ENCODE measurements at regions not wholly inside any gene's neighbourhood (a gene's known extent, or its start where the extent isn't known, plus 50 kb on each side); places are given as distances from the start of the nearest gene placed in this dataset.

DNA sequence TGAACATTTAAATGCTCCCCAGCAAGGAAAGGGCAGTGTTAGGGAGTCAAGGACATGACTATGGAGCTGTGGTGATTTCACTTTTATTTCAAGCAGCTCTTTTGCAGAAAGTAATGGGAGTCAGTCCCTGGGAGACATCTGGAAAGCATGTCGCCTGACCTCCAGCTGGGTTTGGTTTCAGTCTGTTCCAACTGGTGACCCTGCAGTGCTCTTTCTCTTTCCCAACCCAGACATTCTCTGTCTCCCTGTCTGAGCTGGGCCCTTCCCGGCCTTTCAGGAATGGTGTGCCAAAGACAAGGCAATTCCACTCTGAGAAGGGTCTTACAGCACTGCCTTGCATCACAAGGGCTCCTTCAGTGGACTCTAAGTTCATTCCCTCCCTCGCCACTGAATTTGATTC, 323.2 kb downstream of the OSR1 start:
- no peak for DNase-seq
- Mint-ChIP-seq H3K27me3 (ENCODE audit: insufficient read depth) (no peaks in the 10 kb centered on the region), H3K36me3 (ENCODE audit: low read depth) (no peaks in the 10 kb centered on the region), H3K9me3 (no peaks in the 10 kb centered on the region), H3K4me1 (ENCODE audit: low read depth) (peaks cover 77% of the 10 kb centered on the region), H3K27ac (no peak overlapping the region), H3K4me3 (no peak overlapping the region)
- TF ChIP-seq, protein P1, sequence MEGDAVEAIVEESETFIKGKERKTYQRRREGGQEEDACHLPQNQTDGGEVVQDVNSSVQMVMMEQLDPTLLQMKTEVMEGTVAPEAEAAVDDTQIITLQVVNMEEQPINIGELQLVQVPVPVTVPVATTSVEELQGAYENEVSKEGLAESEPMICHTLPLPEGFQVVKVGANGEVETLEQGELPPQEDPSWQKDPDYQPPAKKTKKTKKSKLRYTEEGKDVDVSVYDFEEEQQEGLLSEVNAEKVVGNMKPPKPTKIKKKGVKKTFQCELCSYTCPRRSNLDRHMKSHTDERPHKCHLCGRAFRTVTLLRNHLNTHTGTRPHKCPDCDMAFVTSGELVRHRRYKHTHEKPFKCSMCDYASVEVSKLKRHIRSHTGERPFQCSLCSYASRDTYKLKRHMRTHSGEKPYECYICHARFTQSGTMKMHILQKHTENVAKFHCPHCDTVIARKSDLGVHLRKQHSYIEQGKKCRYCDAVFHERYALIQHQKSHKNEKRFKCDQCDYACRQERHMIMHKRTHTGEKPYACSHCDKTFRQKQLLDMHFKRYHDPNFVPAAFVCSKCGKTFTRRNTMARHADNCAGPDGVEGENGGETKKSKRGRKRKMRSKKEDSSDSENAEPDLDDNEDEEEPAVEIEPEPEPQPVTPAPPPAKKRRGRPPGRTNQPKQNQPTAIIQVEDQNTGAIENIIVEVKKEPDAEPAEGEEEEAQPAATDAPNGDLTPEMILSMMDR (IDR thresholded peaks at IDR 0.05): no peak

DNA sequence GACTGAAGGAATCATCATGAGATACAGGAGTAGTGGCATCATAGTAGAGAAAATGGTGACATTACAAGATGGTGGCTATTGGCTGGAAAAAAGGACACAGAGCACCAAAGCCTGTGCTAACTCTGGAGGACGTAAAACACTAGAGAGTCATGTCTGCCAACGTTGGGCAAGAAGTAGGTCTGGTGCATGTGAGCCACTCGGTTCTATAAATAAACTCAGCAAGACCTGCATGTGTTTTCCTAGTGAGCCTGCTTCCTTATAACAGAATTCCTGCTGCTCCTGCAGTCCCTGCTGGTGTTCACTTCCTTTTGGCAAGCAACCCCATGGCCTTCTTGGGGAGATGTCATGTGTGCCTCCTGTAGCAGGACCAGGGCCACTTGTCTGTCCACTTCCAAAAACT, 325.2 kb downstream of the OSR1 start:
- peaks cover 66% of the 10 kb centered on the region for H3K4me1 Mint-ChIP-seq (ENCODE audit: low read depth)
- H3K4me3 Mint-ChIP-seq: no peak overlapping the region
- H3K9me3 Mint-ChIP-seq: no peaks in the 10 kb centered on the region
- DNase-seq: no peak
- H3K27ac Mint-ChIP-seq: no peak overlapping the region
- no peaks in the 10 kb centered on the region for H3K27me3 Mint-ChIP-seq (ENCODE audit: insufficient read depth)
- no peaks in the 10 kb centered on the region for H3K36me3 Mint-ChIP-seq (ENCODE audit: low read depth)
- TF ChIP-seq, protein P1 (IDR thresholded peaks at IDR 0.05): no peak

DNA sequence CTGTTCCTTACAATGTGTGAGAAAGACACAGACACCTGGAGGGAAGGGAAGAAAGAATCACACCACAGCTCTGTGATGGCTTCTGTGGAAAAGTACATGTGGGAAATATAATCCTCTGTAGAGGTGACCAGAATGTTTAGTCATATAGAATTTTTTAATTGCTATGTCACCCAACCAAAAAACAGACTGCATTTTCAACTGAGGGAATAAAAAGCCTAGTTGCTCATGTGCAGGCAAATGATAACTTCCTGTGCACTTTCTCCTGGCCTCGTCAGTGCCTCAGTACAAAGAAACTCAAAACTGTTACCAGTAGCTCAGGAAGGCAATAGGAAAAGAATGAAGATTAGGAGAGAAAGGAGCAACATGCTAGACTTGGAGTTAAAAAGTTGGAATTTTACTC, 326.8 kb downstream of the OSR1 start:
- Mint-ChIP-seq H3K4me1 (ENCODE audit: low read depth) (peaks cover 50% of the 10 kb centered on the region), H3K27me3 (ENCODE audit: insufficient read depth) (no peaks in the 10 kb centered on the region), H3K36me3 (ENCODE audit: low read depth) (no peaks in the 10 kb centered on the region), H3K9me3 (no peaks in the 10 kb centered on the region), H3K4me3 (no peak overlapping the region), H3K27ac (peak overlapping the region; percentile 50)
- DNase-seq: peak; percentile 20
- TF ChIP-seq, protein P1 (IDR thresholded peaks at IDR 0.05): no peak

DNA sequence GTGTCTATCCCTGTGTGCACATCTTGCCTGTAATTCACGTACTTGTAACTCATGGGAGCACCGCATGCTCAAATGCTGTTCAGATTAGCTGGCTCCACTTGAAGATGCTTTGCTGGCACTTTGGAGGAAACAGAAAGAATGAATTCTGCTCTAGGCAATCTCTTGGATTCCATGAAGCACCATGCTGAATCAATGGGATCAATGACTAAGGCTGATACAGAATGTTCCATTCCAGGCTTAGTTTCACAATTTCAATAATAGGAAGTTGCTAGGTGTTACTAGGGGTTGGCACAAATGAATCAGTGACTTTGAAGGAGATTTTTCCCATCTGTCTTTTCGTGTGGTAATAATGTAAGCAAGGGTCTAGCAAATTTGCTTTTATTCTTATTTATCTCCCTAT, 328.8 kb downstream of the OSR1 start:
- Mint-ChIP-seq H3K27me3 (ENCODE audit: insufficient read depth) (peaks cover under 1% of the 10 kb centered on the region; the same call in 1 of the 2 replicates), H3K36me3 (ENCODE audit: low read depth) (no peaks in the 10 kb centered on the region), H3K27ac (no peak overlapping the region), H3K4me3 (no peak overlapping the region), H3K4me1 (ENCODE audit: low read depth) (peaks cover 32% of the 10 kb centered on the region), H3K9me3 (no peaks in the 10 kb centered on the region)
- no peak for DNase-seq
- TF ChIP-seq, protein P1 (IDR thresholded peaks at IDR 0.05): no peak

DNA sequence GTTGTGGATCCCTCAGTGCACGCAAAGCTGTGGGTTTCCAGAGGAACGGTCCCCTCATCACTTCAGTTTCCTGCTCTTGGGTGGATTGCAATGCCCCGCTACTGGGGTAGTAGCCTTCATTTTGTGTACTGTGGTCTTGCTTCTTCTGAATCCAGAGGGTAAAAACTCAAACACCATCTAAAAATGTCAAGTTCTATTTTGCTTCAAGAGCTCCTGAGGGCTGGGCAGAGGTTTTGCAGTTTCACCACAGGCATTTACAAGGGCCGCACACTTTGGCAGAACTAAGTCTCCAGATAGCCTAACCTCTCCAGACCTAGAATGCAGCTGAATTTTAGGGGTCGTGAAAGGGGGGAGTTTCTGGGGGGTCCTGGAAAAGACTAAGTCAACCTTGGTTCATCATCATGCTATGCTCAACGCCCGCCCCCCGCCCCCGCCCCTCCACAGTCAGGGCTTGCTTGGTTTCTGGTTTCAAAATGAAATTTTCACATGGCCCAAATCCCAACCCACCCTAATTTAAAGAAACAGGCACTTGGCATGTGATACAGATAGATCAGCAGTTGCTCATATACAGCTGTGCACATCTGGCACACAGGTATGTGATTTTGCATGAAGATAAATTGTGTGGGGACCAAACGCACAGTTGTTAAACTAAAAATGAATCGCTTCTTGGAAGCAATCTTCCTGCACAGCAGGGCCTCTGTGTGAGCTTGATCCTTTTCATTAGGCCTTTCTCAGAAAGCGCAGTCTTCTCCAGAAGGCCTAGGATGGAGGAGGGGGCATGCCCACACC, 329.6 kb downstream of the OSR1 start:
- Mint-ChIP-seq H3K9me3 (no peaks in the 10 kb centered on the region), H3K36me3 (ENCODE audit: low read depth) (no peaks in the 10 kb centered on the region), H3K27me3 (ENCODE audit: insufficient read depth) (peaks cover 2% of the 10 kb centered on the region; the same call in 1 of the 2 replicates), H3K27ac (no peak overlapping the region), H3K4me1 (ENCODE audit: low read depth) (peaks cover 32% of the 10 kb centered on the region), H3K4me3 (no peak overlapping the region)
- no peak for DNase-seq
- TF ChIP-seq, protein P1 (IDR thresholded peaks at IDR 0.05): no peak

All from HFFc6 (cell line).